ENCODE measurements at regions not wholly inside any gene's neighbourhood (a gene's known extent, or its start where the extent isn't known, plus 50 kb on each side); places are given as distances from the start of the nearest gene placed in this dataset.

GRCh38 chr14:48970943-48971342 lies 615.2 kb downstream of the RPS29 start:
- H3K4me3 ChIP-seq: no peak overlapping the region
- no peaks in the 10 kb centered on the region for H3K27me3 ChIP-seq (replicated peaks; ENCODE audit: insufficient read depth)
- no peaks in the 10 kb centered on the region for H3K36me3 ChIP-seq
- no peak overlapping the region for H3K27ac ChIP-seq
- H3K4me1 ChIP-seq (ENCODE audit: control insufficient read depth in 1 of 2, low read depth in 2 of 2): no peaks in the 10 kb centered on the region
- no peak for TF ChIP-seq CTCF (IDR thresholded peaks at IDR 0.05)
- DNase-seq (ENCODE audit: low spot score) (no peak), ATAC-seq (ENCODE audit: insufficient number of reproducible peaks, low FRiP score, low read depth) (no peak)
- H3K9me3 ChIP-seq: no peaks in the 10 kb centered on the region

DNA sequence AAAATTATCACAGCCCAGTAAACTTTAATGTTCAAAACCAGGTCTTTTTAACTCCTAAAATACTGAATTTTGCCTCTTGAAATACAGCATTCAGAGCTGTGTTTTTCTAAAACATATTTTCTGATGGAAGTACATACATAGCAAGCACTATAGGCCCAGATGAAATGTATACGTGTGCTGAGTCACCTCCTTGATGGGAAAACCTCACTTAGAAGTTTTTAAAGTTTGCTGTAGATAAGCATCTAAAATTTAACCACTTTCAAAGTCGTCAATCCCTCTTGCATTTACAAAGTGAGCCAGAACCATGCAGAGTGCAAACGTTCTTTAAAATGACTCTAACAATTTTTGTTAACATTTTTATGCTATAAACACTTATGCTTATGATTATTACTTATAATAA lies 618.8 kb downstream of the RPS29 start:
- DNase-seq (ENCODE audit: low spot score): no peak
- no peaks in the 10 kb centered on the region for H3K9me3 ChIP-seq
- H3K4me1 ChIP-seq (ENCODE audit: control insufficient read depth in 1 of 2, low read depth in 2 of 2): no peaks in the 10 kb centered on the region
- TF ChIP-seq CTCF (IDR thresholded peaks at IDR 0.05): no peak
- no peaks in the 10 kb centered on the region for H3K36me3 ChIP-seq
- H3K27me3 ChIP-seq (replicated peaks; ENCODE audit: insufficient read depth): no peaks in the 10 kb centered on the region
- no peak overlapping the region for H3K27ac ChIP-seq
- ATAC-seq (ENCODE audit: insufficient number of reproducible peaks, low FRiP score, low read depth): no peak
- H3K4me3 ChIP-seq: no peak overlapping the region

GRCh38 chr14:48963231-48963790 lies 622.9 kb downstream of the RPS29 start:
- Histone ChIP-seq H3K9me3 (no peaks in the 10 kb centered on the region), H3K36me3 (no peaks in the 10 kb centered on the region), H3K27me3 (replicated peaks; ENCODE audit: insufficient read depth) (no peaks in the 10 kb centered on the region), H3K4me3 (no peak overlapping the region), H3K4me1 (ENCODE audit: control insufficient read depth in 1 of 2, low read depth in 2 of 2) (no peaks in the 10 kb centered on the region), H3K27ac (no peak overlapping the region)
- TF ChIP-seq CTCF (IDR thresholded peaks at IDR 0.05): no peak
- no peak for ATAC-seq (ENCODE audit: insufficient number of reproducible peaks, low FRiP score, low read depth)
- DNase-seq (ENCODE audit: low spot score): no peak

DNA sequence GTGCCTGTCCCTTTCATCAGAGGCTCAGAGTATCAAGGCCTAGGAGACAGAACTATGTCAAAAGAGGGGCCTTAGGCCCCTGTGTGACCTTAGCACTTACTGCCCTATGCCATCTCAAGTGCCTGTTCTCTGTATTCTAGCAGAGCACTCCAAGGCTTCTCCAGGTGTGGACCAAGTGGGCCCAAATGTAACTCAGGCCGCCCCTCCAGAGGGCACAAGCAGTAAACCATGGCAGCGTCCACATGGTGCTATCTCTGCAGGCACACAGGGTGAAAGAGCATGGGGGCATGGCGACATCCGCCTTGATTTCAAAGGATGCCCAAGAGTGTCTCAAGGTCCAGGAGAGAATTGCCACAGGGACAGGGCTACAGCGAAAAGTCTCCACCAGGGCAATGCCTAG lies 628.7 kb downstream of the RPS29 start:
- DNase-seq (ENCODE audit: low spot score): no peak
- Histone ChIP-seq H3K36me3 (no peaks in the 10 kb centered on the region), H3K27me3 (replicated peaks; ENCODE audit: insufficient read depth) (no peaks in the 10 kb centered on the region), H3K4me1 (ENCODE audit: control insufficient read depth in 1 of 2, low read depth in 2 of 2) (peaks cover 0 to 4% of the 10 kb centered on the region in 2 donors), H3K9me3 (no peaks in the 10 kb centered on the region), H3K27ac (no peak overlapping the region), H3K4me3 (no peak overlapping the region)
- ATAC-seq (ENCODE audit: insufficient number of reproducible peaks, low FRiP score, low read depth): no peak
- no peak for TF ChIP-seq CTCF (IDR thresholded peaks at IDR 0.05)

DNA sequence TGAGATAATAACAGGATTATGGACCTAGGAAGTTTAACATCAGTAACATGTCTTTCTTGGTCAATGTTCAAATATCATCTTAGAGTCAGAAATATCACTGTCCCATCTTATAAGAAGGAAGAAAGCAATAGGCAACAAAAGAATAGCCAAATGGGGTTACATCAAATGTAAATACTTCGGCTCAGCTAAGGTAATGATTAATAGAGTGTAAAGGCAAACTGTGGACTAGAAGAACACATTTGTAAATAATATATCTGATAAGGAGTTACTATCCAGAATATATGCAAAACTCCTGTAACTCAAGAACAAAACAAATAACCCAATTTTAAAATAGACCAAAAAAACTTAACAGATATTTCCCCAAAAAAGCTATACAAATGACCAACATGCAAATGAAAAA lies 630.3 kb downstream of the RPS29 start:
- no peaks in the 10 kb centered on the region for H3K36me3 ChIP-seq
- ATAC-seq (ENCODE audit: insufficient number of reproducible peaks, low FRiP score, low read depth) (no peak), DNase-seq (ENCODE audit: low spot score) (no peak)
- TF ChIP-seq CTCF (IDR thresholded peaks at IDR 0.05): no peak
- H3K4me3 ChIP-seq: no peak overlapping the region
- no peaks in the 10 kb centered on the region for H3K9me3 ChIP-seq
- H3K27ac ChIP-seq: no peak overlapping the region
- H3K27me3 ChIP-seq (replicated peaks; ENCODE audit: insufficient read depth): no peaks in the 10 kb centered on the region
- H3K4me1 ChIP-seq (ENCODE audit: control insufficient read depth in 1 of 2, low read depth in 2 of 2): peaks cover 0 to 5% of the 10 kb centered on the region in 2 donors
